WTC11 (cell line): ENCODE measurements at regions not wholly inside any gene's neighbourhood (a gene's known extent, or its start where the extent isn't known, plus 50 kb on each side); places are given as distances from the start of the nearest gene placed in this dataset.

Experiments used
- ATAC-seq: fragments of 200-7000 bp; cut with Tn5 transposase; 2 replicates; pipeline ENCODE4 v1.10.0; 2021; ENCODE audit warnings: mild to moderate bottlenecking, moderate library complexity
- CTCF ChIA-PET: fragments of 300-600 bp; sonication (Branson Sonifier 250); formaldehyde crosslinking; loops from one replicate; lab custom pipeline; 2021; ENCODE audit warnings: antibody characterized with exemption; lab: Charles Lee
- POLR2A ChIA-PET: fragments of 350-600 bp; sonication (Branson Sonifier 250); formaldehyde crosslinking; loops from one replicate; lab custom pipeline; 2021; ENCODE audit warnings: antibody characterized with exemption; lab: Charles Lee
- DNase-seq: peaks from one replicate; pipeline ENCODE4 v3.0.0; 2021; ENCODE audit warnings: low spot score
- H3K27ac Mint-ChIP-seq: 2 replicates; pipeline ENCODE4 v1.8.0; 2021; ENCODE audit warnings: mixed read lengths
- H3K27me3 Mint-ChIP-seq: 2 replicates; pipeline ENCODE4 v1.8.0; 2021; ENCODE audit warnings: low read depth, mild to moderate bottlenecking, moderate library complexity, mixed read lengths
- H3K36me3 Mint-ChIP-seq: 2 replicates; pipeline ENCODE4 v1.8.0; 2021; ENCODE audit warnings: mixed read lengths
- H3K4me1 Mint-ChIP-seq: 2 replicates; pipeline ENCODE4 v1.8.0; 2022; ENCODE audit warnings: mixed read lengths
- H3K4me3 Mint-ChIP-seq: 2 replicates; pipeline ENCODE4 v1.8.0; 2021; ENCODE audit warnings: mild to moderate bottlenecking, moderate library complexity, mixed read lengths
- H3K9me3 Mint-ChIP-seq: 2 replicates; pipeline ENCODE4 v1.8.0; 2021; ENCODE audit warnings: mixed read lengths
- AFF4 ChIP-seq: sonication (generic); formaldehyde crosslinking; IDR thresholded peaks from 2 replicates; pipeline ENCODE4 v1.8.1; 2023; ENCODE audit warnings: mild to moderate bottlenecking, missing genetic modification reagents, borderline replicate concordance
- AR ChIP-seq: fragments of 250-450 bp; sonication (Bioruptor Pico); IDR thresholded peaks from 2 replicates; pipeline ENCODE4 v1.9.0; 2021; ENCODE audit warnings: mild to moderate bottlenecking
- HMGXB4 ChIP-seq: sonication (generic); formaldehyde crosslinking; IDR thresholded peaks from 2 replicates; pipeline ENCODE4 v1.8.1; 2023; ENCODE audit warnings: mild to moderate bottlenecking, moderate library complexity, missing genetic modification reagents
- MAX ChIP-seq: sonication (generic); formaldehyde crosslinking; IDR thresholded peaks from 2 replicates; pipeline ENCODE4 v1.8.0; 2022; ENCODE audit warnings: mild to moderate bottlenecking, missing genetic modification reagents
- MYBL2 ChIP-seq: sonication (generic); formaldehyde crosslinking; IDR thresholded peaks from 2 replicates; pipeline ENCODE4 v1.8.1; 2023; ENCODE audit warnings: mild to moderate bottlenecking, moderate library complexity, missing genetic modification reagents
- NFE2L1 ChIP-seq: sonication (generic); formaldehyde crosslinking; IDR thresholded peaks from 2 replicates; pipeline ENCODE4 v1.8.1; 2023; ENCODE audit warnings: missing genetic modification reagents
- NFYB ChIP-seq: sonication (generic); formaldehyde crosslinking; conservative IDR thresholded peaks from 2 replicates; pipeline ENCODE4 v1.8.0; 2022; ENCODE audit warnings: low read depth, missing genetic modification reagents
- NR2C2 ChIP-seq: sonication (generic); formaldehyde crosslinking; IDR thresholded peaks from 2 replicates; pipeline ENCODE4 v1.8.0; 2022; ENCODE audit warnings: mild to moderate bottlenecking, missing genetic modification reagents
- NR3C1 ChIP-seq: sonication (generic); formaldehyde crosslinking; conservative IDR thresholded peaks from 2 replicates; pipeline ENCODE4 v1.8.1; 2023; ENCODE audit warnings: low read depth, mild to moderate bottlenecking, missing genetic modification reagents
- USF1 ChIP-seq: sonication (generic); formaldehyde crosslinking; IDR thresholded peaks from 2 replicates; pipeline ENCODE4 v1.8.0; 2022; ENCODE audit warnings: mild to moderate bottlenecking, missing genetic modification reagents
- ZBTB21 ChIP-seq: sonication (generic); formaldehyde crosslinking; IDR thresholded peaks from 2 replicates; pipeline ENCODE4 v1.8.1; 2023; ENCODE audit warnings: mild to moderate bottlenecking, missing genetic modification reagents, borderline replicate concordance
- ZMAT4 ChIP-seq: fragments of 250-450 bp; sonication (Bioruptor Pico); IDR thresholded peaks from 2 replicates; pipeline ENCODE4 v1.9.0; 2021; ENCODE audit warnings: mild to moderate bottlenecking
- ZNF232 ChIP-seq: sonication (generic); formaldehyde crosslinking; IDR thresholded peaks from 2 replicates; pipeline ENCODE4 v1.8.0; 2022; ENCODE audit warnings: mild to moderate bottlenecking, missing genetic modification reagents
- ZNF423 ChIP-seq: fragments of 250-450 bp; sonication (Bioruptor Pico); IDR thresholded peaks from 2 replicates; pipeline ENCODE4 v2.1.2; 2022; ENCODE audit warnings: mild to moderate bottlenecking, moderate library complexity
- ZSCAN18 ChIP-seq: fragments of 250-450 bp; sonication (Bioruptor Pico); IDR thresholded peaks from 2 replicates; pipeline ENCODE4 v2.1.2; 2022; ENCODE audit warnings: mild to moderate bottlenecking, moderate library complexity

- POLR2A ChIA-PET = no interaction called here
- peaks cover 5% of the 10 kb centered on the region for H3K4me1 Mint-ChIP-seq
- ATAC-seq (no peak), DNase-seq (no peak)
- H3K27me3 Mint-ChIP-seq = no peaks in the 10 kb centered on the region; the same call in 1 of the 2 replicates
- H3K27ac Mint-ChIP-seq = no peak overlapping the region
- CTCF ChIA-PET = no interaction called here
- peaks cover 28% of the 10 kb centered on the region for H3K9me3 Mint-ChIP-seq
- H3K36me3 Mint-ChIP-seq = peaks cover 12% of the 10 kb centered on the region
- H3K4me3 Mint-ChIP-seq = no peak overlapping the region
- no peak for TF ChIP-seq MYBL2 (CRISPR knock-in tag)
- no peak for TF ChIP-seq MAX (CRISPR knock-in tag)
- no peak for TF ChIP-seq ZNF423 (CRISPR knock-in tag)
- no peak for TF ChIP-seq NR2C2 (CRISPR knock-in tag)
- TF ChIP-seq ZMAT4 (CRISPR knock-in tag) = no peak
- TF ChIP-seq NFE2L1 (CRISPR knock-in tag) = no peak
- no peak for TF ChIP-seq AR (CRISPR knock-in tag)
- no peak for TF ChIP-seq NFYB (CRISPR knock-in tag)
- TF ChIP-seq AFF4 (CRISPR knock-in tag) = no peak
- TF ChIP-seq USF1 (CRISPR knock-in tag) = no peak
- TF ChIP-seq ZNF232 (CRISPR knock-in tag) = no peak
- TF ChIP-seq HMGXB4 (CRISPR knock-in tag) = no peak
- no peak for TF ChIP-seq ZBTB21 (CRISPR knock-in tag)
- no peak for TF ChIP-seq NR3C1 (CRISPR knock-in tag)
- TF ChIP-seq ZSCAN18 (CRISPR knock-in tag) = no peak
Measured at GRCh38 chr7:69019437-69019836, 578.8 kb upstream of the AUTS2 start.
